ENCODE measurements at regions not wholly inside any gene's neighbourhood (a gene's known extent, or its start where the extent isn't known, plus 50 kb on each side); places are given as distances from the start of the nearest gene placed in this dataset.

DNA sequence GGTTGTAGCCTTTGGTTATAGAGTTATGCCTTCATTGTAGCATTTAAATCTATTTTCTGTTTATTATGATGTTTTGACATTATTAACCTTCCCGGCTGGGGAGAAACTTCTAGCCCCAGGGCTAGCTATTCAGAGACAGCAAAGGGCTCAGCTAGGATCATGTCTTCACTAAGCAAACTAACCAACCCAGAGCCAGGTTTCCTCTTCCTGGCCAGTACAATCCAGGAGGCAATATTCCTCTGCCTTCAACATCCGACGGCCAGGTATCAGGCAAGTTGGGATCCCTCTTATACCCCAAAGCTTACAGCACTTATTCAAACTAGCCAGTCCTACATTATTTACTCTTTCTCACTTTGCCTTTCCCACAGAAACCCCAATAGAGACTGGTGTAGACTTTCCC, 1060.7 kb upstream of the GHITM start:
- H3K36me3 ChIP-seq, result no peaks in the 10 kb centered on the region
- no peaks in the 10 kb centered on the region for H3K27me3 ChIP-seq
- intact Hi-C loops (cut with DNase I), result no loop called here
- no peak overlapping the region for H3K27ac ChIP-seq
- no peak overlapping the region for H3K4me3 ChIP-seq
- no peaks in the 10 kb centered on the region for H3K4me1 ChIP-seq
- no peak for DNase-seq (ENCODE audit: extremely low spot score in 2 of 2)
- no peaks in the 10 kb centered on the region for H3K9me3 ChIP-seq
- TF ChIP-seq, protein P1, sequence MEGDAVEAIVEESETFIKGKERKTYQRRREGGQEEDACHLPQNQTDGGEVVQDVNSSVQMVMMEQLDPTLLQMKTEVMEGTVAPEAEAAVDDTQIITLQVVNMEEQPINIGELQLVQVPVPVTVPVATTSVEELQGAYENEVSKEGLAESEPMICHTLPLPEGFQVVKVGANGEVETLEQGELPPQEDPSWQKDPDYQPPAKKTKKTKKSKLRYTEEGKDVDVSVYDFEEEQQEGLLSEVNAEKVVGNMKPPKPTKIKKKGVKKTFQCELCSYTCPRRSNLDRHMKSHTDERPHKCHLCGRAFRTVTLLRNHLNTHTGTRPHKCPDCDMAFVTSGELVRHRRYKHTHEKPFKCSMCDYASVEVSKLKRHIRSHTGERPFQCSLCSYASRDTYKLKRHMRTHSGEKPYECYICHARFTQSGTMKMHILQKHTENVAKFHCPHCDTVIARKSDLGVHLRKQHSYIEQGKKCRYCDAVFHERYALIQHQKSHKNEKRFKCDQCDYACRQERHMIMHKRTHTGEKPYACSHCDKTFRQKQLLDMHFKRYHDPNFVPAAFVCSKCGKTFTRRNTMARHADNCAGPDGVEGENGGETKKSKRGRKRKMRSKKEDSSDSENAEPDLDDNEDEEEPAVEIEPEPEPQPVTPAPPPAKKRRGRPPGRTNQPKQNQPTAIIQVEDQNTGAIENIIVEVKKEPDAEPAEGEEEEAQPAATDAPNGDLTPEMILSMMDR (IDR thresholded peaks at IDR 0.05), result no peak
- TF ChIP-seq POLR2A (IDR thresholded peaks at IDR 0.05), result no peak
- no peak for TF ChIP-seq POLR2AphosphoS5 (IDR thresholded peaks at IDR 0.05; ENCODE audit: insufficient read depth in 1 of 2, low read depth in 1 of 2)

DNA sequence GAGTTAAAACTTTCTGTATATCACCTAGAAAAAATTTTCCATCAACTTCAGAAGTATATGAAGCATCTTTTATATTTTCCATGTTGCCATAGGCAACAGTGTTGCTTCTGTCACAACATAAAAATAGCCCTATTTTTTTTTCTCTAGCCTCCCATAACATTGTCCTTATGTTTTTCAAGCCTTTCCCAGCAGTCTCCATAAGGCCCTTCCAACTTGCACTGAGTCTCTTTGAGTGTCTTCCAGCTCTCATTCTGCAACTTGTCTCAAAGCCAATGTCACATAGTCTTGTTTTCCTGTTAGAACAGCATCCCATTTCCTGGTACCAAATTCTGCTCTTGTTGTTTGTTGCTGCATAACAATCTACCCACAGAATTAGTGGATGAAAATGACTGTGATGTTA, 1055.5 kb upstream of the GHITM start:
- DNase-seq (ENCODE audit: extremely low spot score in 2 of 2), result no peak
- Histone ChIP-seq H3K27me3 (no peaks in the 10 kb centered on the region), H3K36me3 (no peaks in the 10 kb centered on the region), H3K4me3 (no peak overlapping the region), H3K27ac (no peak overlapping the region), H3K4me1 (no peaks in the 10 kb centered on the region), H3K9me3 (no peaks in the 10 kb centered on the region)
- intact Hi-C loops (cut with DNase I), result no loop called here
- TF ChIP-seq POLR2A (IDR thresholded peaks at IDR 0.05), result no peak
- TF ChIP-seq, protein P1 (IDR thresholded peaks at IDR 0.05), result no peak
- no peak for TF ChIP-seq POLR2AphosphoS5 (IDR thresholded peaks at IDR 0.05; ENCODE audit: insufficient read depth in 1 of 2, low read depth in 1 of 2)

DNA sequence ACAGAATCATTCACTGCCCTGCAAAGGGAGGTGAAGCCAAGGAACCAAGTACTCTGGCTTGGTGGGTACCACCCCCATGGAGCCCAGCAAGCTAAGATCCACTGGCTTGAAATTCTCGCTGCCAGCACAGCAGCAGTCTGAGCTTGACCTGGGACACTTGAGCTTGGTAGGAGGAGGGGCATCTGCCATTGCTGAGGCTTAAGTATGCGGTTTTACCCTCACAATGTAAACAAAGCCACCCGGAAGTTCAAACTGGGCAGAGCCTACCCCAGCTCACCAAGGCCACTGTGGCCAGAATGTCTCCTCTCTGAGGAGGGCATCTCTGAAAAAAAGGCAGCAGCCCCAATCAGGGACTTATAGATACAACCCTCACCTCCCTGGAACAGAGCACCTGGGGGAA, 1050.0 kb upstream of the GHITM start:
- Histone ChIP-seq H3K27ac (no peak overlapping the region), H3K4me1 (no peaks in the 10 kb centered on the region), H3K9me3 (no peaks in the 10 kb centered on the region), H3K4me3 (no peak overlapping the region), H3K36me3 (no peaks in the 10 kb centered on the region), H3K27me3 (no peaks in the 10 kb centered on the region)
- no peak for DNase-seq (ENCODE audit: extremely low spot score in 2 of 2)
- TF ChIP-seq POLR2AphosphoS5 (IDR thresholded peaks at IDR 0.05; ENCODE audit: insufficient read depth in 1 of 2, low read depth in 1 of 2), result no peak
- TF ChIP-seq, protein P1 (IDR thresholded peaks at IDR 0.05), result no peak
- TF ChIP-seq POLR2A (IDR thresholded peaks at IDR 0.05), result no peak
- intact Hi-C loops (cut with DNase I), result no loop called here

DNA sequence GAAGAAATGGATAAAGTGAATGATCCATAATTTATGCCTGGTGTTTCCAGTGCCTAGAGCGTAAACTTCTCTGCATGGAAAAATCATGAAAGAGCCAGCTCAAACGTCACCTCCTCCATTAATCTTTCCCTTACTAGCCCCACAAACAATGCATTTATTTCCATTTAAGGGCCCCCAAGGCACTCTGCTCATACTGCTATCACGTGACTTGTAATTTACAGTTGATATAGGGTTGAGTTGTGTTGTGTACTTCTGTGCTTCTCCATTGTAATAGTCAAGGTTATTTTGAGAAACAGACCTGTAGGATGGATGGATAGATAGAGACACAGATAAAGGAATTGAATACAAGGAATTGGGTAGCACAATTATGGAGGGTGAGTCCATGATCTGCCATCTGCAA, 1034.7 kb upstream of the GHITM start:
- Histone ChIP-seq H3K27ac (no peak overlapping the region), H3K36me3 (no peaks in the 10 kb centered on the region), H3K4me3 (no peak overlapping the region), H3K4me1 (no peaks in the 10 kb centered on the region), H3K27me3 (no peaks in the 10 kb centered on the region), H3K9me3 (no peaks in the 10 kb centered on the region)
- intact Hi-C loops (cut with DNase I), result no loop called here
- TF ChIP-seq, protein P1 (IDR thresholded peaks at IDR 0.05), result no peak
- no peak for TF ChIP-seq POLR2A (IDR thresholded peaks at IDR 0.05)
- no peak for TF ChIP-seq POLR2AphosphoS5 (IDR thresholded peaks at IDR 0.05; ENCODE audit: insufficient read depth in 1 of 2, low read depth in 1 of 2)
- no peak for DNase-seq (ENCODE audit: extremely low spot score in 2 of 2)

DNA sequence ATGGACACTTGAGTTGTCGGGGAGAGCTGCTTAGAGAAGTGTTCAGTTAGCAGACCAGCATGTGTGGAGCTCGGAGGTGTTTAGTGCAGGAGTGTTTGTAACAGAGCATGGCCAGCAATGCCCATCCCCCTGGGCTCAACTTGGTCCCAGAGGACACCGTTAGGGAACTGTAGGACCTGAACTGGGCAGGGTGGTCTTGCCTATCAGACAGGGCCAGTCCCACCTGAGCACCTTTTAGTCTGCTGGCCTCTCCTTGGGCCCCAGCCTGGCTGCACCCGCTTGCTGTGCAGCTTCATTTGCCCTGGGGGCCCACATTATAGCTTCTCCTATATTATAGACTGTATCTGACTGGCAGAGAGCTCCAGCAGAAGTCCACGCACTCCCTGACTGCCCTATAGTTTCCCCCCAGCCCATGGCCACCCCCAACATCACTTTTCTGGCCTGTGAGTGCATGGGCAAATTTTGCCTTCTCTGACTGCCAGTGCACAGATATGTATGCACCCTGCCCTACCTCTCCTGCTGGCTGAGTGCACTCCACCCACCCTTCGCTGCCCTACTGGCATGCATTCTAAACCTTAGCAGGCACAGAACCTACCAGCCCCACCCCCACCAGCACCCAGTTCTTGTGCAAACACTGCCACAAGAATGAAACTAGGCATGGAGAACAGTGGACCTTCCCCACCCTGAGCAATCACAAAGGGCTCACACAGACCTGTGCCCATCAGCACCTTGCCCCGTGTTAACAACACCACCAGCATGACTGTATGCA, 1030.6 kb upstream of the GHITM start:
- H3K9me3 ChIP-seq, result no peaks in the 10 kb centered on the region
- no peaks in the 10 kb centered on the region for H3K36me3 ChIP-seq
- H3K4me1 ChIP-seq, result no peaks in the 10 kb centered on the region
- H3K4me3 ChIP-seq, result no peak overlapping the region
- H3K27ac ChIP-seq, result no peak overlapping the region
- intact Hi-C loops (cut with DNase I), result no loop called here
- no peak for DNase-seq (ENCODE audit: extremely low spot score in 2 of 2)
- no peaks in the 10 kb centered on the region for H3K27me3 ChIP-seq
- TF ChIP-seq, protein P1 (IDR thresholded peaks at IDR 0.05), result no peak
- TF ChIP-seq POLR2A (IDR thresholded peaks at IDR 0.05), result no peak

Measured in vagina (tissue), 2 donors.